T-cell (primary cell): ENCODE measurements at regions not wholly inside any gene's neighbourhood (a gene's known extent, or its start where the extent isn't known, plus 50 kb on each side); places are given as distances from the start of the nearest gene placed in this dataset.
A peak's percentile ranks its signal among the peaks of the same experiment; 100 is the strongest.
"Not testable (repeated sequence)": the region's sequence is repeated elsewhere in the genome, so short reads cannot be mapped to it uniquely, and the experiment has no call there.

Experiments
- ATAC-seq, 4 experiments: fragments of 200-7000 bp in 3 of 4; fragments of 150-1000 bp in 1 of 4; cut with Tn5 transposase; replicated peaks in 1 of 4; 1 replicate in 3 of 4; 2 replicates in 1 of 4; pipeline ENCODE4 v1.10.0; 2021; ENCODE audit warnings: moderate library complexity in 3 of 4, mild to moderate bottlenecking in 2 of 4, moderate number of reproducible peaks in 1 of 4
- CTCF ChIA-PET, 2 donors: fragments of 300-600 bp; sonication (Branson Sonifier 250); formaldehyde crosslinking; loops; one replicate each; lab custom pipeline; 2022; ENCODE audit warnings: antibody characterized with exemption in 2 of 2; lab: Charles Lee
- POLR2A ChIA-PET, 2 donors: fragments of 300-600 bp; sonication (Branson Sonifier 250); formaldehyde crosslinking; loops; one replicate each; lab custom pipeline; 2022; ENCODE audit warnings: antibody characterized with exemption in 2 of 2; lab: Charles Lee
- DNase-seq, 35 experiments: peaks; one replicate each; pipeline versions ENCODE4 v3.0.0 to v3.0.0-alpha.2; 2013 to 2023
- H3K27ac ChIP-seq: one replicate; pipeline ENCODE4 v1.5.1; 2013; ENCODE audit warnings: low read length
- H3K27me3 ChIP-seq, 2 experiments: replicated peaks in 1 of 2; 1 replicate in 1 of 2; 2 replicates in 1 of 2; pipeline versions ENCODE4 v1.6.1 to v1.7.0; 2013; ENCODE audit warnings: low read length in 1 of 2, mixed read lengths in 1 of 2; ENCODE audit not compliant: control insufficient read depth in 2 of 2, insufficient read depth in 2 of 2; ENCODE audit errors: extremely low read depth in 1 of 2
- H3K36me3 ChIP-seq, 2 donors: 1 replicate in 1 of 2; 2 replicates in 1 of 2; pipeline versions ENCODE4 v1.6.1 to v1.7.0; 2013; ENCODE audit warnings: low read length in 1 of 2; ENCODE audit not compliant: control insufficient read depth in 2 of 2, insufficient read depth in 1 of 2; ENCODE audit errors: extremely low read depth in 1 of 2
- H3K4me1 ChIP-seq, 2 experiments: 1 replicate in 1 of 2; 2 replicates in 1 of 2; pipeline versions ENCODE4 v1.6.1 to v1.7.0; 2013; ENCODE audit warnings: low read length in 2 of 2, mixed read lengths in 1 of 2; ENCODE audit not compliant: insufficient read depth in 2 of 2, control insufficient read depth in 1 of 2; ENCODE audit errors: extremely low read depth in 1 of 2
- H3K4me3 ChIP-seq, 2 donors: 1 replicate in 1 of 2; 2 replicates in 1 of 2; pipeline versions ENCODE4 v1.5.1 to v1.7.0; 2013; ENCODE audit warnings: mild to moderate bottlenecking in 2 of 2, low read length in 1 of 2, moderate library complexity in 1 of 2; ENCODE audit not compliant: control insufficient read depth in 1 of 2; ENCODE audit errors: extremely low read depth in 1 of 2
- H3K9me3 ChIP-seq: 2 replicates; pipeline ENCODE4 v1.7.0; 2013
- H3K27ac Mint-ChIP-seq, 2 donors: one replicate each; pipeline ENCODE4 v1.8.0; 2020 to 2021; ENCODE audit warnings: mild to moderate bottlenecking in 2 of 2, mixed read lengths in 2 of 2
- H3K27me3 Mint-ChIP-seq, 2 donors: one replicate each; pipeline ENCODE4 v1.8.0; 2021 to 2022; ENCODE audit warnings: mixed read lengths in 2 of 2
- H3K36me3 Mint-ChIP-seq: one replicate; pipeline ENCODE4 v1.8.0; 2021; ENCODE audit warnings: mixed read lengths
- H3K4me1 Mint-ChIP-seq, 3 donors: one replicate each; pipeline ENCODE4 v1.8.0; 2020 to 2022; ENCODE audit warnings: mixed read lengths in 3 of 3, mild to moderate bottlenecking in 1 of 3
- H3K4me3 Mint-ChIP-seq, 3 donors: one replicate each; pipeline ENCODE4 v1.8.0; 2020 to 2022; ENCODE audit warnings: mild to moderate bottlenecking in 3 of 3, mixed read lengths in 3 of 3, moderate library complexity in 3 of 3
- H3K9me3 Mint-ChIP-seq, 3 donors: one replicate each; pipeline ENCODE4 v1.8.0; 2020 to 2022; ENCODE audit warnings: mixed read lengths in 3 of 3
- WGBS: methylation state at CpG from one replicate; pipeline ENCODE4 v1.1.5; 2013; ENCODE audit warnings: missing lambda C conversion rate; ENCODE audit not compliant: insufficient coverage; 5-methylcytosine and 5-hydroxymethylcytosine counted together

- WGBS = no CpG with 5 or more reads among the region's 3 CpGs
- H3K27ac Mint-ChIP-seq = no peak overlapping the region
- H3K4me1 ChIP-seq = peaks cover 0 to 3% of the 10 kb centered on the region in 2 experiments
- H3K4me1 Mint-ChIP-seq = peaks cover 5 to 23% (median 10%) of the 10 kb centered on the region in 3 donors
- no peak overlapping the region for H3K27ac ChIP-seq
- H3K9me3 Mint-ChIP-seq = no peaks in the 10 kb centered on the region
- H3K36me3 Mint-ChIP-seq = no peaks in the 10 kb centered on the region
- peaks cover 39 to 48% of the 10 kb centered on the region in 2 donors for H3K27me3 Mint-ChIP-seq
- H3K27me3 ChIP-seq = peaks cover 16 to 44% of the 10 kb centered on the region in 2 experiments
- POLR2A ChIA-PET = no interaction called here
- H3K9me3 ChIP-seq = no peaks in the 10 kb centered on the region
- CTCF ChIA-PET = no interaction called here
- no peak for DNase-seq
- ATAC-seq = no peak
- H3K4me3 ChIP-seq = no peak overlapping the region
- H3K36me3 ChIP-seq = no peaks in the 10 kb centered on the region
- no peak overlapping the region for H3K4me3 Mint-ChIP-seq
Measured at GRCh38 chr14:103191844-103192243, 68.6 kb downstream of the TNFAIP2 start.

GRCh38 chr14:103192246-103192840, 69.1 kb downstream of the TNFAIP2 start:
- H3K27me3 ChIP-seq = peaks cover 14 to 39% of the 10 kb centered on the region in 2 experiments
- DNase-seq (no peak), ATAC-seq (no peak)
- H3K4me1 Mint-ChIP-seq = peaks cover 5 to 23% (median 10%) of the 10 kb centered on the region in 3 donors
- H3K9me3 ChIP-seq = no peaks in the 10 kb centered on the region
- H3K36me3 Mint-ChIP-seq = no peaks in the 10 kb centered on the region
- H3K27ac Mint-ChIP-seq = no peak overlapping the region
- no peaks in the 10 kb centered on the region for H3K9me3 Mint-ChIP-seq
- H3K36me3 ChIP-seq = no peaks in the 10 kb centered on the region
- peaks cover 0 to 3% of the 10 kb centered on the region in 2 experiments for H3K4me1 ChIP-seq
- H3K27me3 Mint-ChIP-seq = peaks cover 34 to 43% of the 10 kb centered on the region in 2 donors
- no peak overlapping the region for H3K27ac ChIP-seq
- no peak overlapping the region for H3K4me3 ChIP-seq
- H3K4me3 Mint-ChIP-seq = no peak overlapping the region
- ChIA-PET CTCF (no interaction called here), POLR2A (no interaction called here)
- 32% methylated on average over 2 of the region's 7 CpGs for WGBS

- ATAC-seq, H3K4me1 ChIP-seq, H3K27ac Mint-ChIP-seq, H3K36me3 ChIP-seq, CTCF ChIA-PET, H3K9me3 Mint-ChIP-seq, H3K36me3 Mint-ChIP-seq, H3K4me3 ChIP-seq, DNase-seq, POLR2A ChIA-PET, H3K27ac ChIP-seq, H3K9me3 ChIP-seq, H3K4me3 Mint-ChIP-seq: not testable (repeated sequence)
- 50% methylated on average over 2 of the region's 4 CpGs for WGBS
- peaks cover 5 to 22% (median 10%) of the 10 kb centered on the region in 3 donors for H3K4me1 Mint-ChIP-seq
- H3K27me3 Mint-ChIP-seq = peaks cover 29 to 43% of the 10 kb centered on the region in 2 donors
- peaks cover 11 to 39% of the 10 kb centered on the region in 2 experiments for H3K27me3 ChIP-seq
Measured at GRCh38 chr14:103192861-103193260, 69.6 kb downstream of the TNFAIP2 start.

GRCh38 chr14:103193491-103193890, 70.2 kb downstream of the TNFAIP2 start:
- H3K9me3 Mint-ChIP-seq, H3K27ac ChIP-seq, H3K36me3 Mint-ChIP-seq, DNase-seq, H3K4me3 Mint-ChIP-seq, H3K4me1 ChIP-seq, POLR2A ChIA-PET, H3K4me3 ChIP-seq, CTCF ChIA-PET, H3K9me3 ChIP-seq, H3K36me3 ChIP-seq, H3K27ac Mint-ChIP-seq, ATAC-seq: not testable (repeated sequence)
- WGBS = no CpG with 5 or more reads among the region's 10 CpGs
- Mint-ChIP-seq H3K27me3 (peaks cover 26 to 42% of the 10 kb centered on the region in 2 donors), H3K4me1 (peaks cover under 1 to 18% (median 7%) of the 10 kb centered on the region in 3 donors)
- H3K27me3 ChIP-seq = peaks cover 9 to 41% of the 10 kb centered on the region in 2 experiments

GRCh38 chr14:103194256-103195045, 71.2 kb downstream of the TNFAIP2 start:
- 100% methylated on average over 4 of the region's 16 CpGs for WGBS
- Mint-ChIP-seq H3K9me3 (no peaks in the 10 kb centered on the region), H3K4me3 (no peak overlapping the region), H3K27me3 (peaks cover 29 to 43% of the 10 kb centered on the region in 2 donors), H3K4me1 (peaks cover 0 to 16% (median 5%) of the 10 kb centered on the region in 3 donors), H3K36me3 (no peaks in the 10 kb centered on the region), H3K27ac (no peak overlapping the region)
- Histone ChIP-seq H3K4me1 (no peaks in the 10 kb centered on the region), H3K36me3 (no peaks in the 10 kb centered on the region), H3K9me3 (no peaks in the 10 kb centered on the region), H3K4me3 (no peak overlapping the region), H3K27ac (no peak overlapping the region), H3K27me3 (peaks cover 6 to 34% of the 10 kb centered on the region in 2 experiments)
- POLR2A ChIA-PET = no interaction called here
- ATAC-seq = no peak
- CTCF ChIA-PET = no interaction called here
- no peak for DNase-seq

- Histone ChIP-seq H3K36me3 (no peaks in the 10 kb centered on the region), H3K9me3 (no peaks in the 10 kb centered on the region), H3K4me3 (no peak overlapping the region), H3K4me1 (no peaks in the 10 kb centered on the region), H3K27me3 (peaks cover 2 to 26% of the 10 kb centered on the region in 2 experiments), H3K27ac (no peak overlapping the region)
- ATAC-seq (no peak), DNase-seq (no peak)
- peaks cover 18 to 31% of the 10 kb centered on the region in 2 donors for H3K27me3 Mint-ChIP-seq
- peak overlapping the region in 1 of 2 donors; percentile 39 for H3K27ac Mint-ChIP-seq
- 78% methylated on average over 15 of the region's 22 CpGs for WGBS
- H3K4me3 Mint-ChIP-seq = no peak overlapping the region
- POLR2A ChIA-PET = no interaction called here
- H3K4me1 Mint-ChIP-seq = peaks cover 0 to 7% (median 0%) of the 10 kb centered on the region in 3 donors
- H3K36me3 Mint-ChIP-seq = no peaks in the 10 kb centered on the region
- CTCF ChIA-PET = no interaction called here
- H3K9me3 Mint-ChIP-seq = peaks cover 0 to 2% (median 1%) of the 10 kb centered on the region in 3 donors
Measured at GRCh38 chr14:103195828-103196615, 72.8 kb downstream of the TNFAIP2 start.
